HG02623 (cell line): ENCODE measurements at regions not wholly inside any gene's neighbourhood (a gene's known extent, or its start where the extent isn't known, plus 50 kb on each side); places are given as distances from the start of the nearest gene placed in this dataset.

Experiments
- ATAC-seq: cut with Tn5 transposase; IDR thresholded peaks from one replicate; pipeline ENCODE4 v1.9.1; 2021; ENCODE audit warnings: moderate library complexity; ENCODE audit not compliant: unreplicated experiment

GRCh38 chr11:71357414-71357813, 90.8 kb downstream of the DHCR7 start:
- ATAC-seq: no peak

- ATAC-seq: no peak
These were observed 91.3 kb downstream of the DHCR7 start for GRCh38 chr11:71356904-71357303.

- no peak for ATAC-seq
These were observed 91.8 kb downstream of the DHCR7 start for GRCh38 chr11:71356280-71356876.

DNA sequence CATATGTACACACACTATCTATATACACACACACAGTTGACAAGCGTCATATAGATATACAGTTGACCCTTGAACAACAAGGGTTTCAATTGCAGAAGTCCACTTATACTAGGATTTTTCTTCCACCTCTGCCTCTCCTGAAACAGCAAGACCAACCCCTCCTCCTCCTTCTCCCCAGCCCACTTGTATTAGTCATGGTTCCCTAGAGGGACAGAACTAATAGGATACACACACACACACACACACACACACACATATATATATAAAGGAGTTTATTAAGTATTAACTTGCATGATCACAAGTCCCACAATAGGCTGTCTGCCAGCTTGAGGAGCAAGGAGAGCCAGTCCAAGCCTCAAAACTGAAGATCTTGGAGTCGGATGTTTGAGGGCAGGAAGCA, 92.9 kb downstream of the DHCR7 start:
- no peak for ATAC-seq

DNA sequence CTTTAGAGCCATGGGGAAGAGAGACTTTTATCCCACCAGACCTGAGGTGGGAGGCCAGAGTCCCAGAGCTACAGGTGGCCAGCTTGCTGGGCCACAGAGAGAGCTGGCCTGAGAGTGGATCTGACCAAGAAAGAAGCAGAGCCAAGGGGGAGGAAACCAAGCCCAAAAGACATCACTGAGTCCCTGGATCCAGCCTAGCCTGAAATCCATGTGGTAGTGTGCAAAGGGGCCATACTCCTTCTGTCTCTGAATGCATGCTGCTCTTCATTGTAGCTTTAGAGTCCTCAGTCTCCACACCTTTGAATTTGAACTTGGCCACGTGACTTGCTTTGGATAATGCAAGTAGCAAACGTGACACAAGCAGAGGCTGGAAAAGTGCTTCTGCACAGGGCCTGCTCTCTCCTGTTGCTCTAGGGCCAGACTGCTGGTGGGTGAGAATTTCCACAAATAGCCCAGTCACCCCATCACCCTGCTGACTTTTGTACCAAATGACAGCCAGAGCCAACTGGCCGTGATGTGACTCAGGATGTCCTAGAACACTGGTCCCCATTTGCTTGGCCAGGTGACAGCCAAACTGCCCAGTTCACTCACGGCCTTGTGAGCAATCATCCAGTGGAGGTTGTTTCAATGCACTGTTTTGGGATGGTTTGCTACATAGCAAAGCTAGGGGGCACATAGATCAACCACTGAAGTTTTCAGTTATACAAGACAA, 93.6 kb downstream of the DHCR7 start:
- ATAC-seq: no peak

DNA sequence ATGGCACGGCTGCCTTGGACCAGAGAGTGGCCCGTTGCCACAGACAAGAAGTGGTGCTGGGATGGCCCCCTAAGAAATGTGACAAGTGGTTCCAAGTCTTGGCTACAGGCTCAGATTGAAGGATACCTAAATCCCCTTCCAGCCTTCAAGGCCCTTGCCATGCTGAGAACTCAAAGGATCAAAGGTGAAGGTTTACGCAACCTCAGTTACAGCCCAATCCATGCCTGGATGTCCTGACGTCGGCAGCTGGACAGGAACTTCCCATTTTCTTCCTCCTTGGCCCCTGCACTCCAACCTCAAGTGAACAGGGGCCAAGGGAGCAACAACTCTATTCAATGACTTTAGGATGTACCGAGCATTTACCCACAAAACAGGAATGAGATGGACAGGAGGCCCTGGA, 95.4 kb downstream of the DHCR7 start:
- ATAC-seq: no peak

DNA sequence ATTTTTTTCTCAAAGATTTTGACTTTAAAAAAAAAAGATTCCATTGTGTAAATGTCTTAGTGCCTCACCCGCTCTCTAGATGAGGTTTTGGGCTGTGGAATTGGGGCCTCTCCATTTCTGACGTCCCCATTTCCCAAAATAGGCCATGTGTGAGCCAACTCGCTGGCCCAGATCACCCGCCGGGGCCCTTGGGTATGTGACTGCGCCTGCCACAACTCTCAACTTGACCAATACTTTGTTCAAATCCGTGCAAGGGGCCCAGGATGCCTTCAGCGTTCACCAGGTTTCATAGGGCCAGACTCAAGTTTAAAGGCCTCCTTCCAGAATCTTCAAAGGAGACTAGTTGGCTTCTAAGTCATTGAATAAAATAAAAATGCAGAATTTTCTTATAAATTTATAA, 96.0 kb downstream of the DHCR7 start:
- ATAC-seq: no peak

DNA sequence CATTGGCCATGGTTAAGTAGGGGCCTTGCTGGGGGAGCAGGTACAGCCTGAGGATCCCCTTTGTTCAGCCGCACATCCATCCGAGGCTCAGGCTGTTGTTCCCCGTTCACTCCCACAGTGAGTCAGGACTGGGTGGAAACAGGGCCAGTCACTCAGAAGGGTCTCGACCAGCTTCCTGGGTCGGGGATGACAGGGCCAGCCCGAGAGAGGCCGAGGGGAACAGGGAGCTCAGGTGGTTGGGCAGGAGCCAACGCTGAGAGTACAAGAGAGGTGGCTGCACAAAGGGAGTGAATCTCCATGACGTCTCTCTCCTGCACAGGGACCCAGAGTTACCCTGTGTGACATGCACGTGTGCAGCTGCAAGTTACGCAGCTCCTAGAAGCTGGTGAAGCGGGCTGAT, 97.2 kb upstream of the SHANK2 start:
- no peak for ATAC-seq

DNA sequence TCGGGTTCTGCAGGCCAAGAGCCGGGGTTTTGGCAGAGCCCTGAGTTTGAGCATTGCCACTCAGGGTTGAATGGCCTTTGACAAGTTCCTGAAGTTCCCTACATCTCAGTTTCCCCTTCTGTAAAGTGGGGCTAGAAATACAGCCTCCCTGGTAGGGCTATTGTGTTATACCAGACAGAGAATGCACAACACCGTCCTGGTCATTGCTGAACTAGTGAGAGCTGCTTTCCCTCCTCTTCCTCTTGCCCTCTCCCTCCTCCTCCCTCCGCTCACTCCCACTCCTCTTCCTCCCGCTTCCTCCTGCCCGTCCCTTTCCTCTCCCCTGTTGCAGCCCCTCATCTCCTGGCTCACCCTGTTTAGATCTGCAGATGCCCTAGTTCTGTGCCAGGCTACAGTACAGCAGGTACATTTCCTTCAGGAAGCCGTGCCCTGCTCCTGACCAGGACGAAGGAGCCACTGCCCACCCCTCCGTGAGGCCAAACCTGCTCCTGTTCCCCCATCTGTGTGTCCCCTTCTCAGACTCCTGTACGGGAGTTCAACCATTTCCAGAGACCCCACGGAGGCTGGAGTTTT, 91.5 kb upstream of the SHANK2 start:
- no peak for ATAC-seq

DNA sequence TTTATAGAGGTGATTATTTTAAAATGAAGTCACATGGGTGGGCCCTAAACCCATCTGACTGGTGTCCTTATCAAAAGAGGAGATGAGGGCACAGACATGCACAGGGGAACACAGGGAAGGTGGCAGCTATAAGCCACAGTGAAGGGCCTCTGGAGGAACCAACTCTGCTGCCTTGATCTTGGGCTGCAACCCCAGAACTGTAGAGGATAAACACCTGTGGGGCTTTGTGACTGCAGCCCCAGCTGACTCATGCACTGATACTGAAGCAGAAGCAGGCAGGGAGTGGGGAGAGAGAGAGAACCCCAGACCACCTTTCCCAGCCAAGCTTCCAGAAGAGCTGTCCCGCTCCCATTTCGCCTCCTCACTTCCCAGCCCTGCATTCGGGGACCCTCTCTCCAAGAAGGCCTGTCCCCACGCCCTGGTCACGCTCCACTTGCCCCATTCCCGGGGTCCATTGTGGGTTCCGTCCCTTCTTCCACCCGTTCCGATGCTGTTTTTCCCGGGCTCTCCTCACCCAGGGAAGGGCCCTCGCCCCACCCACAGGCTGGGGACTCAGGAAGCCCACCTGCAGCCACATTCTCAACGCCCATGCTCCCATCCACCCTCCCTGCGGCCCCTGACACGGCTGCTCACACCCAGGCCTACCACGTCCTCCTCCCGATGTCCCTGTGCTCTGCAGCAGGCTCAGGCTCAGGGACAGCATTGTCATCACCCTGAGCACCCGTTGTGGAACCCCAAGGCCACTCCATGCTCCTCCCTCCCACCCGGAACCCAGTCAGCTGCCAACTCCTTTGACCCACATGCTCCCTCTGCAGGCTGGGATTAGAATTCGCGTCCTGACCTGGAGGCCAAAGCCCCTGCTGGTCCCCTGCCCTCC, 90.8 kb upstream of the SHANK2 start:
- no peak for ATAC-seq

GRCh38 chr11:71342116-71342515, 89.7 kb upstream of the SHANK2 start:
- ATAC-seq: no peak

DNA sequence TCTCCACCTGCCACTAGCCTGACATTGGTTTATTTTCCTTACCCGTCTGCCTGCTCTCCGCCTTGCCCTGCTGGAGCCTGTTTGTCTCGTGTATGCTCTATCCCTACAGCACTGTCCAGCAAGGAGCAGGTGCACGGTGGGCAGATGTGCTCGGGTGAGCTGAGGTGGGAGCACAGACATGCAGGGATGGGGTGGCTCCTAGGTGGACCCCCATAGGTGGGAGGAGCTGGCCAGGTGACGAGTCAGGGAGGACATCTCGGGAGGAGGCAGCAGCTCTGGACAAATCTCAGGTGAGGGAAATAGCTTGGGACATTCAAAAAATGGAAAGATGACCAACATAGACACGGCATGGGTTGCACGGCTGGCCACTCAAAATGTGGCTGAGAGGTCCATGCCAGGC, 89.2 kb upstream of the SHANK2 start:
- no peak for ATAC-seq

GRCh38 chr11:71341173-71341572, 88.8 kb upstream of the SHANK2 start:
- ATAC-seq: no peak

GRCh38 chr11:71340086-71340606, 87.8 kb upstream of the SHANK2 start:
- no peak for ATAC-seq

DNA sequence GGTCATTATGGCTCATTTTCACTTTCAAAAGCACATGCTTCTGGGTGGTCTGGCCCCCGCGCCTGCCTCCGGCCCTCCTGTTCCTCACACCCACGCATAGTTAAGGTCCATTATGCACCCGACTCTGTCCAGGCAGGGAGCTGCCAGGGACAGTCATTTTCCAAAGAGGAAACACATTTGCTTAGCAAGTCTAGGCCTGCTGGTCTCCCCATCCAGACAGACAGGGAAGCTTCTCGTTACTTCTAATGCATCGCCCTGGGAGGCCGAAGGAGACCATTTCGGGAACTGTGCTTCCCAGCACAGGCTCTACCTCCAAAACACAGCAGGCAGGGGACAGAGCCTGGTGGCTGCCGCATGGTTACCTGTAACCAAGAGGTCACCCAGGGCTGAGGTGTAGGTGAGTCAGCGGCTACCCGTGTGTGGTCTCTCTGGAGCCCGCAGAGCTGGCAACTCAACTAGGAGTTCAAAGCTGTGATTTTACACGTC, 87.1 kb upstream of the SHANK2 start:
- no peak for ATAC-seq

- no peak for ATAC-seq
These were observed 86.5 kb upstream of the SHANK2 start for GRCh38 chr11:71338801-71339395.

DNA sequence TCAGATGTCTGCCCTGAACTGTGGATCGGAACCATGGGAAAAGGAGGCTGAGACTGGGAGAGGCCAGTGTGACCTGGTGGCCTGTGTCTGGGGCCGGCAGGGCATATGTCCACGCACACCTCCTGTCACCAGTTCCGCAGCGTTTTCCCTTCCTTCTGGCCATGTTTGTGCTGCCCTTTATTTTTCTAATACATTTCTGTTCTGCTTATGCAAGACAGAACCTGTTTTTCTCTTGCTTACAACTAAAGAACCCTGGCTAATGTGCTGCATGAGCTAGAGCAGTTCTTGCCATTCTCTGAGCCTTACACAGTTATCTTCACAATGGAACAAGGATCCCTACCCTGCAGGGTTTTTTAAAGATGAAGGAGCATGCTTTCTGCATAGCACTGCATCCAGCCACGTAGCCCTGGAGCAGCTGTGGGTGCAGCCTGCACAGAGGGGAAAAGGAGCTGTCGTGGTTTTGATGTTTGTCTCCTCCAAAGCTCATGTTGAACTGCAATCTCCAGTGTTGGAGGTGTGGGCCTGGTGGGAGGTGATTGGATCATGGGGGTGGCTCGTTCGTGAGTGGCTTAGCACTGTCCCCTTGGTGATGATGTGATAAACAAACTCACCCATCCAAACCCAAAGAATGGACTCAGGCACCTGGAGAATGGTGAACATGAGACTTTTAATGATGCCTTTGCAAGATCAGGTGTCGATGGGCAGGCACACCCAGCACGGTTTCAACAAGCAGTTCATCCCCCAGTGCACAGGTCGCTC, 84.8 kb upstream of the SHANK2 start:
- no peak for ATAC-seq

- ATAC-seq: no peak
These were observed 84.0 kb upstream of the SHANK2 start for GRCh38 chr11:71336176-71336995.

DNA sequence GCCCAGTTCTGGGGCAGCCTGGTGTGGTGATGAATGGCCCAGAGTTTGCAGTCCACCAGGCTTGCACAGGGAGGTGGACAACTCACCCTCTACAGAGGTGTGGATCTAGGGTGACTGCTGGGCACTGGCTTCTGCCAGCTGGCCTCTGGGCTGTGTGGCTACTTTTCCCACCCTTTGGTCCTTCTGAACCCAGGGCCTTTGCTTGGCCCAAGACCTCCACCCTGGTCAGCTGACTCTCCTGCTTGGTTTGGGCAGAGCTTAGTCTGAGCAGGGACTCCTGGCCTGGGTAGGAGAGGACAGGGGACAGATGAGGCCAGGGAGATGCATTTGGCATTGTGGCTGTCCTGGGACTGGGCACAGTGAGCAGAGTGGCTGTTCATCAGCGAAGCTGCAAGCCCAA, 83.0 kb upstream of the SHANK2 start:
- no peak for ATAC-seq
